Right lobe of liver (tissue), 6 donors: ENCODE measurements at regions not wholly inside any gene's neighbourhood (a gene's known extent, or its start where the extent isn't known, plus 50 kb on each side); places are given as distances from the start of the nearest gene placed in this dataset.

ENCODE experiments used
- ATAC-seq, 4 donors: fragments of 200-7000 bp; cut with Tn5 transposase; one replicate each; pipeline ENCODE4 v1.9.1; 2020; ENCODE audit warnings: mild to moderate bottlenecking in 4 of 4, moderate library complexity in 4 of 4
- DNase-seq, 3 donors: peaks; one replicate each; pipeline ENCODE4 v3.0.0-alpha.2; 2020
- H3K27ac ChIP-seq, 3 donors: fragments of 200-600 bp; one replicate each; pipeline ENCODE4 v1.8.0; 2022
- H3K27me3 ChIP-seq, 2 donors: fragments of 200-600 bp; one replicate each; pipeline ENCODE4 v1.8.0; 2022
- H3K36me3 ChIP-seq, 4 donors: fragments of 200-600 bp; sonication (generic) in 1 of 4; one replicate each; pipeline versions ENCODE4 v1.5.1 to v1.8.0; 2017 to 2022; ENCODE audit warnings: control low read depth in 1 of 4
- H3K4me1 ChIP-seq, 4 donors: fragments of 200-600 bp; sonication (generic) in 1 of 4; one replicate each; pipeline versions ENCODE4 v1.5.1 to v1.8.0; 2017 to 2022; ENCODE audit warnings: control low read depth in 1 of 4
- H3K4me3 ChIP-seq, 3 donors: fragments of 200-600 bp; one replicate each; pipeline ENCODE4 v1.8.0; 2022
- H3K9me3 ChIP-seq, 4 donors: fragments of 200-600 bp; sonication (generic) in 1 of 4; one replicate each; pipeline versions ENCODE4 v1.5.1 to v1.8.0; 2017 to 2022; ENCODE audit warnings: control low read depth in 1 of 4
- POLR2A ChIP-seq: fragments of 450-650 bp; IDR thresholded peaks from one replicate; pipeline ENCODE4 v1.6.1; 2017; ENCODE audit warnings: antibody characterized with exemption, mild to moderate bottlenecking
- WGBS: methylation state at CpG from one replicate; pipeline ENCODE4 v1.1.6; 2018; ENCODE audit warnings: low coverage, low lambda C conversion rate; ENCODE audit not compliant: insufficient coverage; ENCODE audit errors: missing lambda C conversion rate; 5-methylcytosine and 5-hydroxymethylcytosine counted together
- intact Hi-C, 2 donors: fragments of 100-400 bp; cut with DNase I; formaldehyde crosslinking; loops; one replicate each; pipeline versions ENCODE4 v1.11.2 to v1.14.1; 2022
- TF ChIP-seq, protein P1 (sequence below), 4 donors: fragments of 200-600 bp in 3 of 4; fragments of 450-650 bp in 1 of 4; IDR thresholded peaks; one replicate each; pipeline versions ENCODE4 v1.5.1 to v1.8.0; 2016 to 2022; ENCODE audit warnings: antibody characterized with exemption in 4 of 4, mild to moderate bottlenecking in 2 of 4
- donor health status: DM: no; HTN: yes; CAD: no.
- donor health status: DM: no; HTN: no; CAD: no.
- donor health status: DM: no; HTN: no; CAD: no.
- donor health status: DM: no; HTN: yes; CAD: no.
- donor health status: DM: no; HTN: yes; CAD: no.

DNA sequence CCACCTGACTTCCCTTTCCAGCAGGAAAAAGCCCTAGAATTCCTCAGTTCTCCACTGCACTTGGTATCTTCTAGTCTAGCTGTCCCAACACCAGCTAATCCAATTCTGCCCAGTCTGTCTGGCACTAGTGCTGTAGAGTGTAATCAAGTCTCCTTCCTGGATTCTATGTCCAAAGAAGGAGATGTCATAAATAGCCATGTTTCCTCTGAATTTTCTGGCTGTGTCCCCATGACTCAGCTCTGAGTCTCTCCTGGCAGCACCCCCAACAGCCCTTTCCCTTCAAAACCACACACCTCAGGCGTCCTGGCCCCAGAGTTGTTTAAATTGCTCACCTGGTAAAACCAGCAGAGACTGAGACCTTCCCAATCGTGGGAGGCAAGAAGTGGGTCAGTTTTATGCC, 197.2 kb downstream of the GRXCR1 start:
- DNase-seq = no peak

DNA sequence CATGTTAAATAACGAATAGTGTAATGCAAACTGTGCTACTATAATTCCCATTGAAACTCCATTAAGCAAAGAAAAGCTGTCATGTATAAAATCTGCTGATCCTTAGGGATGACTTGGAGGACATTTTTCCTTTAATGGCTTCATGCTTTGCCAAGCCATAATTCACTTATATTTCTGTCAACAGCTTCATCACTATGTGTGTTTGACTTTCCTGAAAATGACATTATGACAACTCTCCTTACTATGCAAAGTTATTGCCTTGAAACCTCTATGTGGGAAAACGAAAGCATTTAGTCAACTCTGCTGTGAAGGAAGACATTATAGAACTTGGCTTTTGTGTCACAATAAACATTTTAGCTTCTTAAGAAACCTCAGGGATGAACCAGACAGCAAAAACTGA, 210.5 kb downstream of the GRXCR1 start:
- 38% methylated on average over 2 of the region's 2 CpGs for WGBS
- ATAC-seq (no peak), DNase-seq (no peak)
- Histone ChIP-seq H3K27ac (no peak overlapping the region), H3K4me3 (no peak overlapping the region), H3K4me1 (no peaks in the 10 kb centered on the region), H3K27me3 (no peaks in the 10 kb centered on the region), H3K36me3 (no peaks in the 10 kb centered on the region), H3K9me3 (no peaks in the 10 kb centered on the region)
- intact Hi-C loops = no loop called here
- no peak for TF ChIP-seq POLR2A
- TF ChIP-seq, protein P1, sequence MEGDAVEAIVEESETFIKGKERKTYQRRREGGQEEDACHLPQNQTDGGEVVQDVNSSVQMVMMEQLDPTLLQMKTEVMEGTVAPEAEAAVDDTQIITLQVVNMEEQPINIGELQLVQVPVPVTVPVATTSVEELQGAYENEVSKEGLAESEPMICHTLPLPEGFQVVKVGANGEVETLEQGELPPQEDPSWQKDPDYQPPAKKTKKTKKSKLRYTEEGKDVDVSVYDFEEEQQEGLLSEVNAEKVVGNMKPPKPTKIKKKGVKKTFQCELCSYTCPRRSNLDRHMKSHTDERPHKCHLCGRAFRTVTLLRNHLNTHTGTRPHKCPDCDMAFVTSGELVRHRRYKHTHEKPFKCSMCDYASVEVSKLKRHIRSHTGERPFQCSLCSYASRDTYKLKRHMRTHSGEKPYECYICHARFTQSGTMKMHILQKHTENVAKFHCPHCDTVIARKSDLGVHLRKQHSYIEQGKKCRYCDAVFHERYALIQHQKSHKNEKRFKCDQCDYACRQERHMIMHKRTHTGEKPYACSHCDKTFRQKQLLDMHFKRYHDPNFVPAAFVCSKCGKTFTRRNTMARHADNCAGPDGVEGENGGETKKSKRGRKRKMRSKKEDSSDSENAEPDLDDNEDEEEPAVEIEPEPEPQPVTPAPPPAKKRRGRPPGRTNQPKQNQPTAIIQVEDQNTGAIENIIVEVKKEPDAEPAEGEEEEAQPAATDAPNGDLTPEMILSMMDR (IDR thresholded peaks at IDR 0.05) = no peak

More for the DNA sequence above, 197.2 kb downstream of the GRXCR1 start:
- no peaks in the 10 kb centered on the region for H3K9me3 ChIP-seq
- intact Hi-C loops = no loop called here
- no peak overlapping the region for H3K4me3 ChIP-seq
- ATAC-seq = no peak
- no peaks in the 10 kb centered on the region for H3K4me1 ChIP-seq
- no peaks in the 10 kb centered on the region for H3K36me3 ChIP-seq
- H3K27me3 ChIP-seq = no peaks in the 10 kb centered on the region
- H3K27ac ChIP-seq = no peak overlapping the region
- 18% methylated on average over 2 of the region's 2 CpGs for WGBS
- no peak for TF ChIP-seq POLR2A
- TF ChIP-seq, protein P1 (IDR thresholded peaks at IDR 0.05) = no peak

DNA sequence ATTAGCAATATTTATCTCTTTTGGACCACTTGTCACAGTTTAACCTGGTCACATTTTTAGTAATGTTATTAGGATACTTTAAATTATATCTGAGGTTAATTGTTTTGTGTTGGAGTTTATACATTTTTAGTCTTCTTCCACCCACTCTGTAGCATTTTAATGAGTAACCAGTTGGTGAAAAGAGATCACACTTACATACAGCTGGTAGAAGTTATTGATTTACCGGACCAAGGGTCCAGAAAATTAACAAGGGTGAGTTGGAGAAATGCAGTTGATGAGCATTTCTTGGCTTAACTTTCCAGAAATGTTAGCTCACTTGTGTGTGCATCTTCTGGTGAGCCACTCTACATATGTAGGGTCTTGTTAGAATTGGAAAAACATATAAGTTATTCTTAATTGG, 219.6 kb downstream of the GRXCR1 start:
- Histone ChIP-seq H3K27me3 (no peaks in the 10 kb centered on the region), H3K4me3 (no peak overlapping the region), H3K9me3 (no peaks in the 10 kb centered on the region), H3K36me3 (no peaks in the 10 kb centered on the region), H3K27ac (no peak overlapping the region), H3K4me1 (no peaks in the 10 kb centered on the region)
- ATAC-seq = no peak
- intact Hi-C loops = no loop called here
- no peak for DNase-seq
- TF ChIP-seq, protein P1 (IDR thresholded peaks at IDR 0.05) = no peak
- TF ChIP-seq POLR2A = no peak
- WGBS = 36% methylated on average over 1 of the region's 1 CpG

DNA sequence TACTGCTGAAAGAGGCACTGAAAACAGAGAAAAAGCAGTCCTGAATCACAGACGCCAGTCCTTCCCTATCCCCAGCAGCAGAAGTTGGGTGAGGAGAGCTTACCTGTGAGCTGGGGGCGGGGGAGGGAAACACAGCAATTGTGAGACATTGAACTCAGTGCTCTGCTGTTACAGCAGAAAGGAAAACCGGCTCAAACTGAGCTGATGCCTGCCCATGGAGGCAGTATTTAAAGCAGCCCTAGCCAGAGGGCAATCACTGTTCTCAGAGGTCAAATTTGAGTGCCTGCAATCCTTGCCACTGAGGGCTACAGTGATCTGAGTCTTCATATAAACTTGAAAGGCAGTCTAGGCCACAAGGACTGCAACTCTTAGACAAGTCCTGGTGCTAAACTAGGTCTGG, 220.7 kb downstream of the GRXCR1 start:
- intact Hi-C loops = no loop called here
- WGBS = 31% methylated on average over 3 of the region's 3 CpGs
- ATAC-seq = no peak
- Histone ChIP-seq H3K36me3 (no peaks in the 10 kb centered on the region), H3K27ac (no peak overlapping the region), H3K9me3 (no peaks in the 10 kb centered on the region), H3K4me3 (no peak overlapping the region), H3K4me1 (no peaks in the 10 kb centered on the region), H3K27me3 (no peaks in the 10 kb centered on the region)
- TF ChIP-seq, protein P1 (IDR thresholded peaks at IDR 0.05) = no peak
- no peak for TF ChIP-seq POLR2A
- no peak for DNase-seq

DNA sequence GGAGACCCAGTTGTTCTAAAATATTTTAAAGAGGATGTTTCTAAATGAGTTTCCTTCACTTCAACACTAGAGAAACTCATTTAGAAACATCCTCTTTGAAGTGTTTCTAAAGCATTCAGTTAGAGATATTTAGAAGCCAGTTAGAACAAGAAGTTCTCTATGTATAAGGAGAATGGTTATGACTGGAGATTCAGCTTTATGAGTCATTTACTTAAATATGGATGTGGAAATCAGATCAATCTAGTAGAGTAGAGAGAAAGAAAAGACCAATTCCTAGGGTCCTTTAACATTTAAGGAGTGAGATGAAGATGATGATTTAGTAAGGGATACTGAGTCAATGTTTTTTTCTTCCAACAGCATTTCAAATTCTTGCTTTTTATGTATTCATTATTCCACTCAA, 234.1 kb downstream of the GRXCR1 start:
- Histone ChIP-seq H3K27ac (no peak overlapping the region), H3K4me1 (no peaks in the 10 kb centered on the region), H3K4me3 (no peak overlapping the region), H3K36me3 (no peaks in the 10 kb centered on the region), H3K9me3 (no peaks in the 10 kb centered on the region), H3K27me3 (no peaks in the 10 kb centered on the region)
- intact Hi-C loops = no loop called here
- ATAC-seq (no peak), DNase-seq (no peak)
- TF ChIP-seq POLR2A = no peak
- TF ChIP-seq, protein P1 (IDR thresholded peaks at IDR 0.05) = no peak
